Stimulated activated effector memory CD8-positive, alpha-beta T cell treated with anti-CD3 and anti-CD28 coated beads, Interleukin-12 subunit alpha, Interleukin-12 subunit beta, amount 100 ng/mL, for 72 hours (primary cell): ENCODE measurements at regions not wholly inside any gene's neighbourhood (a gene's known extent, or its start where the extent isn't known, plus 50 kb on each side); places are given as distances from the start of the nearest gene placed in this dataset.

Experiments
- ATAC-seq: fragments of 150-1000 bp; cut with Tn5 transposase; 2 replicates; pipeline ENCODE4 v1.10.0; 2021
- DNase-seq, 2 donors: peaks; one replicate each; pipeline ENCODE4 v3.0.0; 2021 to 2022; ENCODE audit warnings: low spot score in 2 of 2
- H3K27ac Mint-ChIP-seq: one replicate; pipeline ENCODE4 v1.8.0; 2022; ENCODE audit warnings: mild to moderate bottlenecking, mixed read lengths
- H3K36me3 Mint-ChIP-seq: one replicate; pipeline ENCODE4 v1.8.0; 2022; ENCODE audit warnings: mild to moderate bottlenecking, mixed read lengths
- H3K4me1 Mint-ChIP-seq: one replicate; pipeline ENCODE4 v1.8.0; 2022; ENCODE audit warnings: mixed read lengths
- H3K4me3 Mint-ChIP-seq: one replicate; pipeline ENCODE4 v1.8.0; 2022; ENCODE audit warnings: mild to moderate bottlenecking, mixed read lengths
- H3K9me3 Mint-ChIP-seq: one replicate; pipeline ENCODE4 v1.8.0; 2022; ENCODE audit warnings: mixed read lengths

- ATAC-seq = no peak
- Mint-ChIP-seq H3K4me1 (no peaks in the 10 kb centered on the region), H3K4me3 (no peak overlapping the region), H3K9me3 (peaks cover 4% of the 10 kb centered on the region), H3K36me3 (no peaks in the 10 kb centered on the region), H3K27ac (no peak overlapping the region)
- DNase-seq = no peak
These were observed 122.3 kb downstream of the ASB1 start for GRCh38 chr2:238548902-238549462.

- no peak for DNase-seq
- Mint-ChIP-seq H3K9me3 (peaks cover 4% of the 10 kb centered on the region), H3K4me1 (no peaks in the 10 kb centered on the region), H3K4me3 (no peak overlapping the region), H3K27ac (no peak overlapping the region), H3K36me3 (no peaks in the 10 kb centered on the region)
- no peak for ATAC-seq
These were observed 123.1 kb downstream of the ASB1 start for GRCh38 chr2:238549866-238550265.

DNA sequence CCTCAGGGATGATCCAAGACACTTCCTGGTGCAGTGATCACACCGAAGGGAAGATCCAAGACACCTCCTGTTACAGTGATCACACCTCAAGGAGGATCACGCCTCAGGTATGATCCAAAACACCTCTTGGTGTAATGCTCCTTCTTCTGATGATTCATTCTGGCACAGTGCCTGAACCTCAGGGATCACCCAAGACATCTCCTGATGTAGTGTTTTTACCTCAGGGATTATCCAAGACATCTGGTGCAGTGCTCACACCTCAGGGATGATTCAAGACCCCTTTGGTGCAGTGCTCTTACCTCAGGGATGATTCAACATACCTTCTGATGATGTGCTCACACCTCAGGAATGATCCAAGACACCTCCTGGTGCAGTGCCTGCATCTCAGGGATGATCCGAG is 124.4 kb downstream of the ASB1 start:
- Mint-ChIP-seq H3K9me3 (peaks cover 4% of the 10 kb centered on the region), H3K36me3 (no peaks in the 10 kb centered on the region), H3K27ac (no peak overlapping the region), H3K4me3 (no peak overlapping the region), H3K4me1 (no peaks in the 10 kb centered on the region)
- DNase-seq (no peak), ATAC-seq (no peak)

DNA sequence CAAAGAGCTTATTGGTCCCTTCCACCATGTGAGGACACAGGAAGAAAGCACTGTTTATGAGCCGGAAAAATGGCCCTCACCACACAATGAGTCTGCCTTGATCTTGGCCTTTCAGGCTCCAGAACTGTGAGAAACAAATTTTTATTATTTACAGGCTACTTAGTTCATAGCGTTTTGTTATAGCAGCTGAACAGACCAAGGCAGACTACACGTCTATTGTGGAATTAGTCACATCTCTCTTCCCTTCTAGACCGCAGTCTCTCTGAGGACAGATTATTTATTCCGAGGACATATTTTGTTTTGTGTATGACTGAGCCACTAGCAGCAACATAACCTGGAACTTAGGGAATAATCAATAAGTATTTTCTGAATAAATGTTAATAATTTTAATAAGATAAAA is 125.5 kb downstream of the ASB1 start:
- H3K4me1 Mint-ChIP-seq = no peaks in the 10 kb centered on the region
- ATAC-seq = no peak
- peaks cover 4% of the 10 kb centered on the region for H3K9me3 Mint-ChIP-seq
- no peak overlapping the region for H3K27ac Mint-ChIP-seq
- DNase-seq = no peak
- H3K36me3 Mint-ChIP-seq = no peaks in the 10 kb centered on the region
- no peak overlapping the region for H3K4me3 Mint-ChIP-seq

GRCh38 chr2:238553159-238553558 is 126.4 kb downstream of the ASB1 start:
- ATAC-seq = no peak
- H3K4me1 Mint-ChIP-seq = no peaks in the 10 kb centered on the region
- H3K36me3 Mint-ChIP-seq = no peaks in the 10 kb centered on the region
- no peak overlapping the region for H3K4me3 Mint-ChIP-seq
- no peak for DNase-seq
- peaks cover 4% of the 10 kb centered on the region for H3K9me3 Mint-ChIP-seq
- H3K27ac Mint-ChIP-seq = no peak overlapping the region

DNA sequence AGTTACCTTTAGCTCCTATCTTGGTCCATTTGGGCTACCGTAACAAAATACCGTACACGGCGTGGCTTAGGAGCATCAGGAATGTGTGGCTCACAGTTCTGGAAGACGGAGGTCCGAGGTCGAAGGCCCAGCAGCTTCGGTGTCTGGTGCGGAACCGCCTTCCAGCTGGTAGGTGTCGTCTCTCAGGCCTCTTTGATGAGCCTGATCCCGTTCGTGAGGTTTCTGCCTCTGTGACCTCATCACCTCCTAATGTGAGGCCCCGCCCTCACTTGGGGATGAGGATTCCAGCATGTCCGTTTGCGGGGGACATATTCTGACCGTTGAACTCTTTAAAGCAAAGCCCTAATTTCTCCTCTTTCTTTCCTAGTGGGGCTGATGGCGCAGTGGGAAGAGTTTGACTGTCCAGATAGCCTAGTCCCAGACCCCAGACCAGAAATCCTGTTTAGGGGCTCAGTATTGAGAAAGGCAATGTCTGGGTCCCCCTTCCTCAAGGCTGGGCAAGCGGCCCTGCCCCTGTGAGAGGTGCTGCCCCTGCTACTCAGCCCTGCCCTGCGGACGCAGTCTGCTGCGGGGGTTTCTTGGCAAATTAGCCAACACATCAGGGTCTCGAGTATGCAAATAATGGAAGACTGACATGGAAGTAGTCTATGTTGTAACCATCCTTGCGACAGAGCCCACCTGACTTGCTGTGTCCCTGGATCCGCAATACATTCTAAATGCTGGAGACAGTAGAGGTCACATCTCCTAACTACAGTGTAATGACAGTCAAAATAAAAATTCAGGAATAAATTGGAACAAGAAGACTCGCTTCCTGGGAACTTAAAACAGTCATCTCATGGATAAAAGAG is 128.0 kb downstream of the ASB1 start:
- ATAC-seq = no peak
- Mint-ChIP-seq H3K36me3 (no peaks in the 10 kb centered on the region), H3K9me3 (peaks cover 4% of the 10 kb centered on the region), H3K27ac (no peak overlapping the region), H3K4me1 (no peaks in the 10 kb centered on the region), H3K4me3 (no peak overlapping the region)
- DNase-seq = no peak

- Mint-ChIP-seq H3K4me1 (no peaks in the 10 kb centered on the region), H3K9me3 (peaks cover 4% of the 10 kb centered on the region), H3K27ac (no peak overlapping the region), H3K4me3 (no peak overlapping the region), H3K36me3 (no peaks in the 10 kb centered on the region)
- no peak for DNase-seq
- ATAC-seq = no peak
These were observed 129.2 kb downstream of the ASB1 start for GRCh38 chr2:238555786-238556542.

GRCh38 chr2:238557431-238557830 is 130.7 kb downstream of the ASB1 start:
- Mint-ChIP-seq H3K4me3 (no peak overlapping the region), H3K9me3 (peaks cover 4% of the 10 kb centered on the region), H3K36me3 (no peaks in the 10 kb centered on the region), H3K27ac (no peak overlapping the region), H3K4me1 (no peaks in the 10 kb centered on the region)
- ATAC-seq (no peak), DNase-seq (no peak)

- no peak for DNase-seq
- ATAC-seq = no peak
- no peaks in the 10 kb centered on the region for H3K36me3 Mint-ChIP-seq
- no peaks in the 10 kb centered on the region for H3K4me1 Mint-ChIP-seq
- peaks cover 3% of the 10 kb centered on the region for H3K9me3 Mint-ChIP-seq
- H3K27ac Mint-ChIP-seq = no peak overlapping the region
- no peak overlapping the region for H3K4me3 Mint-ChIP-seq
These were observed 131.2 kb downstream of the ASB1 start for GRCh38 chr2:238557936-238558335.

DNA sequence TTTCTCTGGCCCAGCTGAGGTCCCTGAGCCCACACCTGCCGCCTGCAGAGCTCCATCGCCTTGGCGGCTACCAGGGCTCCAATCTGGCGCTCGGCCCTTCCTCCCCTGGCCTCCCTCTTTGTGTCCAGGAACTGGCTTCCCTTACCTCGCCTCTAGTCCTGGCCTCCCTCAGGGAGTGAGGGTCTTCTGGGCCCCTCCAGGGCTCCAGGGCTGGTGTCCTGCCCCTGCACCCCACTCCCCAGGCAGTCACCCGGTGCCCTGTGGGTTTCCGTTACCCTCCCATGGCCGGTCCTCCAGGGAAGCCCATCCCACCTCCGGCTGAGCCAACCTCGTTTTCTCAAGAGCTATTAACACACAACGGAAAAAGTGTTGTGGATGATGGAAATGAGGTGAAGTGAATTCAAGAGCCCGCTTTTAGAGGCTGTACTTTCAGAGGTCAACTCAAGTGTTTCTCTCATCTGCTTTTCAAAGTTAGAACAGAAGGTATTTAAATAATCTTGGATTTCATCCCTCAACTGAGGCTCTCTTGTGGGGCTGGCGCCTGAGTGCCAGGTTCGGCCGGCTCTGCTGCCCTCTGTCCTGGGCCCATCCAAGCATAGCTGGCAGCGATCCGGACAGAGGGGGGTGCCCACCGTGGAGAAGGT is 131.9 kb downstream of the ASB1 start:
- no peak for DNase-seq
- no peaks in the 10 kb centered on the region for H3K4me1 Mint-ChIP-seq

GRCh38 chr2:238560234-238560633 is 133.5 kb downstream of the ASB1 start:
- Mint-ChIP-seq H3K4me3 (no peak overlapping the region), H3K27ac (no peak overlapping the region), H3K9me3 (no peaks in the 10 kb centered on the region), H3K4me1 (no peaks in the 10 kb centered on the region), H3K36me3 (no peaks in the 10 kb centered on the region)
- peak; percentile 27 for ATAC-seq
- DNase-seq = no peak

More for the DNA sequence above, 131.9 kb downstream of the ASB1 start:
- no peak overlapping the region for H3K27ac Mint-ChIP-seq
- no peak overlapping the region for H3K4me3 Mint-ChIP-seq
- no peaks in the 10 kb centered on the region for H3K36me3 Mint-ChIP-seq
- ATAC-seq = no peak
- no peaks in the 10 kb centered on the region for H3K9me3 Mint-ChIP-seq

DNA sequence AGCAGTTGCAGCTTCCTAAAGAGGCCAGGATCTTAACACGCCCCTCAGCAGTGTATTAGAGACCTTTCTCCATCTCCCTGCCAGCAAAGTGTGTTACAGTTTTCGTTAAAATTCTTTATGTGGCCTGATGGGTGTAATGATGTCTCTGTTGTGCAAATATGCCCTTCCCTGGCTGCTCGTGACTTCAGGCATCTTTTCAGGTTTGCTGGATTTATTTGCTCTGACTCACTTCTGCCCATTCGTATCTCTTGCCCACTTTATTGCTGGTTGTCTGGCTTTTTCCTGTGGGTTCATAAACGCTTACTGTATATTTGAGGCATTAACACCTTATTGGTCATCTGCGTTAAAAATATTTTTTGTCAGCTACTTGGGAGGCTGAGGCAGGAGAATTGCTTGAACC is 134.5 kb downstream of the ASB1 start:
- no peak overlapping the region for H3K4me3 Mint-ChIP-seq
- no peak for DNase-seq
- H3K27ac Mint-ChIP-seq = no peak overlapping the region
- H3K9me3 Mint-ChIP-seq = no peaks in the 10 kb centered on the region
- ATAC-seq = no peak
- no peaks in the 10 kb centered on the region for H3K36me3 Mint-ChIP-seq
- no peaks in the 10 kb centered on the region for H3K4me1 Mint-ChIP-seq

GRCh38 chr2:238562446-238562845 is 135.7 kb downstream of the ASB1 start:
- H3K27ac Mint-ChIP-seq = no peak overlapping the region

GRCh38 chr2:238563551-238563950 is 136.8 kb downstream of the ASB1 start:
- Mint-ChIP-seq H3K4me3 (no peak overlapping the region), H3K9me3 (no peaks in the 10 kb centered on the region), H3K27ac (no peak overlapping the region), H3K36me3 (no peaks in the 10 kb centered on the region), H3K4me1 (no peaks in the 10 kb centered on the region)
- no peak for DNase-seq
- no peak for ATAC-seq

More at GRCh38 chr2:238562446-238562845, 135.7 kb downstream of the ASB1 start:
- Mint-ChIP-seq H3K4me3 (no peak overlapping the region), H3K4me1 (no peaks in the 10 kb centered on the region), H3K9me3 (no peaks in the 10 kb centered on the region), H3K36me3 (no peaks in the 10 kb centered on the region)
- no peak for ATAC-seq
- DNase-seq = no peak

DNA sequence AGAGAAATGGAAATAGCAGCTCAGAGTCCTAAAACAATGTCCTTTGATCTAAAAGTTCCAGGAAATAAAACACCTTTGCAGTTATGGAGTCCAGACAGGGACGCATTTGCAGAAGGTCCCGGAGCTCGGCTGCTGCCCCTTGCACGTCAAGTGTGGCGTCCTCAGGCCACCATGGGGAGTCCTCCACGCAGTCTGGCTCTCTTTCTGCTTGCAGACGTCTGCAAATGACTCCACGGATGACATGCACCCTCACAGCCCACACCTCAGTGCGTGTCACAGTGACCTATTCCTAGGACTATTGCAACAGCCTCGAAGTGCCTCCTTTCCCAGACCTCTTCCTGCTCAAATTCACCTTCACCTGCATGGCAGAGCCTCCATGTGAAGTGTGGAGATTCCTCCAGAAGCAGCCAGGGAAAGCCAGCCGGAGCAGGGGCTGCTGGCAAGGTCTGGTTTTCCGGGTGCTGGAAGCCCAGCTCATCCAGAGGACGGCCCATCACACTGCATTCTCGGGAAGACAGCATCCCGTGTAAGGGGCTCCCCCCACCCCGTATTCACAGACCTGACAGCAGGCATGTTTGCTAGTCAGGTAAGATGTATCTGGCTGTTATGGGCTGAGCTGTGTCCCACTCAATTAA is 137.7 kb downstream of the ASB1 start:
- Mint-ChIP-seq H3K27ac (no peak overlapping the region), H3K9me3 (no peaks in the 10 kb centered on the region), H3K4me3 (no peak overlapping the region), H3K36me3 (no peaks in the 10 kb centered on the region), H3K4me1 (no peaks in the 10 kb centered on the region)
- DNase-seq = no peak
- ATAC-seq = no peak
